Epithelial cell of proximal tubule (primary cell): ENCODE measurements at regions not wholly inside any gene's neighbourhood (a gene's known extent, or its start where the extent isn't known, plus 50 kb on each side); places are given as distances from the start of the nearest gene placed in this dataset.

ENCODE experiments used
- DNase-seq: peaks from one replicate; pipeline ENCODE4 v3.0.0-alpha.2; 2011; ENCODE audit warnings: low read depth
- H3K4me3 ChIP-seq: 2 replicates; pipeline ENCODE4 v1.5.1; 2011; ENCODE audit warnings: low read depth, mild to moderate bottlenecking, low read length
- TF ChIP-seq, protein P1 (sequence below): conservative IDR thresholded peaks from 2 replicates; pipeline ENCODE4 v1.5.1; 2012; ENCODE audit warnings: low read depth, mild to moderate bottlenecking, low read length

DNA sequence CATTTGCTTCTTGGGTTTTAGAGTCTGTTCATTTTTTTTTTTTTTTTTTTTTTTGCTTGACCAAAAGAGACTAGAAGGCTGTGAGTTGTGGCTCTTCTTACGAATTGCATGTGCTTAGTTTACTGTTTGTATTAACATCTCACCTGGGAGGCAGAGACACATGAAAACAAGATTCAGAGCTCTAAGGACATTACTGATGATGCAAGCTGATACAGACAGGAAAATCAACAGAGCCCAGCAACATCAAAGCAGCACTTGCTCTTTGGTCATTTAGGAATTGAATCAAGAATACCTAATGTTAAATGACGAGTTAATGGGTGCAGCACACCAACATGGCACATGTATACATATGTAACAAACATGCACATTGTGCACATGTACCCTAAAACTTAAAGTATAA, 55.7 kb upstream of the HS3ST5 start:
- no peak overlapping the region for H3K4me3 ChIP-seq
- DNase-seq, result no peak
- TF ChIP-seq, protein P1, sequence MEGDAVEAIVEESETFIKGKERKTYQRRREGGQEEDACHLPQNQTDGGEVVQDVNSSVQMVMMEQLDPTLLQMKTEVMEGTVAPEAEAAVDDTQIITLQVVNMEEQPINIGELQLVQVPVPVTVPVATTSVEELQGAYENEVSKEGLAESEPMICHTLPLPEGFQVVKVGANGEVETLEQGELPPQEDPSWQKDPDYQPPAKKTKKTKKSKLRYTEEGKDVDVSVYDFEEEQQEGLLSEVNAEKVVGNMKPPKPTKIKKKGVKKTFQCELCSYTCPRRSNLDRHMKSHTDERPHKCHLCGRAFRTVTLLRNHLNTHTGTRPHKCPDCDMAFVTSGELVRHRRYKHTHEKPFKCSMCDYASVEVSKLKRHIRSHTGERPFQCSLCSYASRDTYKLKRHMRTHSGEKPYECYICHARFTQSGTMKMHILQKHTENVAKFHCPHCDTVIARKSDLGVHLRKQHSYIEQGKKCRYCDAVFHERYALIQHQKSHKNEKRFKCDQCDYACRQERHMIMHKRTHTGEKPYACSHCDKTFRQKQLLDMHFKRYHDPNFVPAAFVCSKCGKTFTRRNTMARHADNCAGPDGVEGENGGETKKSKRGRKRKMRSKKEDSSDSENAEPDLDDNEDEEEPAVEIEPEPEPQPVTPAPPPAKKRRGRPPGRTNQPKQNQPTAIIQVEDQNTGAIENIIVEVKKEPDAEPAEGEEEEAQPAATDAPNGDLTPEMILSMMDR, result no peak
